ENCODE measurements at regions not wholly inside any gene's neighbourhood (a gene's known extent, or its start where the extent isn't known, plus 50 kb on each side); places are given as distances from the start of the nearest gene placed in this dataset.

GRCh38 chr4:175469514-175469913 is 342.6 kb downstream of the GPM6A start:
- Mint-ChIP-seq H3K27ac (no peak overlapping the region), H3K27me3 (ENCODE audit: low read depth in 2 of 2) (no peaks in the 10 kb centered on the region), H3K36me3 (no peaks in the 10 kb centered on the region), H3K4me3 (no peak overlapping the region), H3K9me3 (peaks cover 14 to 23% of the 10 kb centered on the region in 2 donors), H3K4me1 (no peaks in the 10 kb centered on the region)
- no peaks in the 10 kb centered on the region for H3K36me3 ChIP-seq (ENCODE audit: control insufficient read depth, insufficient read depth, low read length)
- no peaks in the 10 kb centered on the region for H3K27me3 ChIP-seq (ENCODE audit: control insufficient read depth, insufficient read depth, low read length)
- TF ChIP-seq, protein P1, sequence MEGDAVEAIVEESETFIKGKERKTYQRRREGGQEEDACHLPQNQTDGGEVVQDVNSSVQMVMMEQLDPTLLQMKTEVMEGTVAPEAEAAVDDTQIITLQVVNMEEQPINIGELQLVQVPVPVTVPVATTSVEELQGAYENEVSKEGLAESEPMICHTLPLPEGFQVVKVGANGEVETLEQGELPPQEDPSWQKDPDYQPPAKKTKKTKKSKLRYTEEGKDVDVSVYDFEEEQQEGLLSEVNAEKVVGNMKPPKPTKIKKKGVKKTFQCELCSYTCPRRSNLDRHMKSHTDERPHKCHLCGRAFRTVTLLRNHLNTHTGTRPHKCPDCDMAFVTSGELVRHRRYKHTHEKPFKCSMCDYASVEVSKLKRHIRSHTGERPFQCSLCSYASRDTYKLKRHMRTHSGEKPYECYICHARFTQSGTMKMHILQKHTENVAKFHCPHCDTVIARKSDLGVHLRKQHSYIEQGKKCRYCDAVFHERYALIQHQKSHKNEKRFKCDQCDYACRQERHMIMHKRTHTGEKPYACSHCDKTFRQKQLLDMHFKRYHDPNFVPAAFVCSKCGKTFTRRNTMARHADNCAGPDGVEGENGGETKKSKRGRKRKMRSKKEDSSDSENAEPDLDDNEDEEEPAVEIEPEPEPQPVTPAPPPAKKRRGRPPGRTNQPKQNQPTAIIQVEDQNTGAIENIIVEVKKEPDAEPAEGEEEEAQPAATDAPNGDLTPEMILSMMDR (IDR thresholded peaks at IDR 0.05) = no peak
- peaks cover 7% of the 10 kb centered on the region for H3K9me3 ChIP-seq (ENCODE audit: control insufficient read depth, insufficient read depth, low read length)
- no peak overlapping the region for H3K27ac ChIP-seq (ENCODE audit: low read length)
- H3K4me3 ChIP-seq (ENCODE audit: low read length) = no peak overlapping the region
- 93% methylated on average over 2 of the region's 2 CpGs for WGBS (ENCODE audit: insufficient coverage)
- no peak for ATAC-seq
- intact Hi-C loops (cut with micrococcal nuclease) = no loop called here
- H3K4me1 ChIP-seq (ENCODE audit: control insufficient read depth, insufficient read depth, low read length) = no peaks in the 10 kb centered on the region
- no peak for DNase-seq

- 87% methylated on average over 1 of the region's 1 CpG for WGBS (ENCODE audit: insufficient coverage)
- H3K4me3 ChIP-seq (ENCODE audit: low read length) = no peak overlapping the region
- no peaks in the 10 kb centered on the region for H3K36me3 ChIP-seq (ENCODE audit: control insufficient read depth, insufficient read depth, low read length)
- H3K27me3 Mint-ChIP-seq (ENCODE audit: low read depth in 2 of 2) = no peaks in the 10 kb centered on the region
- H3K4me3 Mint-ChIP-seq = no peak overlapping the region
- H3K4me1 Mint-ChIP-seq = no peaks in the 10 kb centered on the region
- H3K4me1 ChIP-seq (ENCODE audit: control insufficient read depth, insufficient read depth, low read length) = no peaks in the 10 kb centered on the region
- intact Hi-C loops (cut with micrococcal nuclease) = no loop called here
- TF ChIP-seq, protein P1 (IDR thresholded peaks at IDR 0.05) = no peak
- H3K9me3 Mint-ChIP-seq = peaks cover 14 to 22% of the 10 kb centered on the region in 2 donors
- H3K27me3 ChIP-seq (ENCODE audit: control insufficient read depth, insufficient read depth, low read length) = no peaks in the 10 kb centered on the region
- no peak for DNase-seq
- H3K27ac ChIP-seq (ENCODE audit: low read length) = no peak overlapping the region
- ATAC-seq = no peak
- H3K9me3 ChIP-seq (ENCODE audit: control insufficient read depth, insufficient read depth, low read length) = peaks cover 7% of the 10 kb centered on the region
- H3K36me3 Mint-ChIP-seq = no peaks in the 10 kb centered on the region
- no peak overlapping the region for H3K27ac Mint-ChIP-seq
Measured at GRCh38 chr4:175470131-175470530, 341.9 kb downstream of the GPM6A start.

DNA sequence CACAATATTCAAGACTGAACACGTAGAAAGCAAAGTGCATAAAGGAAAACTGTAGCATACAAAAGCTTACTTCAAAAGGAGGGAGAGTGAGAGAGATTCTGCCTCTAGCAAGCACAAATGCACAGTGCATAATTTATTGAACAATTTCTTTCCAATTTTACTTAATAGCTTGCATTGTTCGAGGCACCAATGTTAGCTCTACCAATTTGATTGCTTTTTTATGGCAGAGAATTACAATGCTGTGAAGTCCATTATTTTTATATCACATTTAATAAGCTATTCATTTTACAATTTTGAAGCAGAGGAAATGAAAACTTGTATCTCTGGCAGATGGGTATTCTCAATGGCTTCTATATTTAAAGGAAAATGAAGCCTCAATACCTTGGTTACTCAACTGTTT is 331.7 kb downstream of the GPM6A start:
- peaks cover 8 to 10% of the 10 kb centered on the region in 2 donors for H3K9me3 Mint-ChIP-seq
- H3K27ac Mint-ChIP-seq = no peak overlapping the region
- intact Hi-C loops (cut with micrococcal nuclease) = no loop called here
- H3K9me3 ChIP-seq (ENCODE audit: control insufficient read depth, insufficient read depth, low read length) = no peaks in the 10 kb centered on the region
- 0% methylated on average over 1 of the region's 2 CpGs for WGBS (ENCODE audit: insufficient coverage)
- TF ChIP-seq, protein P1 (IDR thresholded peaks at IDR 0.05) = no peak
- no peaks in the 10 kb centered on the region for H3K27me3 ChIP-seq (ENCODE audit: control insufficient read depth, insufficient read depth, low read length)
- DNase-seq = no peak
- H3K4me3 Mint-ChIP-seq = no peak overlapping the region
- H3K27me3 Mint-ChIP-seq (ENCODE audit: low read depth in 2 of 2) = no peaks in the 10 kb centered on the region
- no peak overlapping the region for H3K27ac ChIP-seq (ENCODE audit: low read length)
- no peaks in the 10 kb centered on the region for H3K36me3 Mint-ChIP-seq
- H3K4me1 ChIP-seq (ENCODE audit: control insufficient read depth, insufficient read depth, low read length) = no peaks in the 10 kb centered on the region
- no peaks in the 10 kb centered on the region for H3K4me1 Mint-ChIP-seq
- no peak overlapping the region for H3K4me3 ChIP-seq (ENCODE audit: low read length)
- no peak for ATAC-seq
- no peaks in the 10 kb centered on the region for H3K36me3 ChIP-seq (ENCODE audit: control insufficient read depth, insufficient read depth, low read length)

- H3K9me3 ChIP-seq (ENCODE audit: control insufficient read depth, insufficient read depth, low read length) = peaks cover 13% of the 10 kb centered on the region
- no peaks in the 10 kb centered on the region for H3K27me3 ChIP-seq (ENCODE audit: control insufficient read depth, insufficient read depth, low read length)
- H3K9me3 Mint-ChIP-seq = peaks cover 6 to 19% of the 10 kb centered on the region in 2 donors
- H3K27ac Mint-ChIP-seq = no peak overlapping the region
- no peak overlapping the region for H3K4me3 Mint-ChIP-seq
- intact Hi-C loops (cut with micrococcal nuclease) = no loop called here
- ATAC-seq = no peak
- TF ChIP-seq, protein P1 (IDR thresholded peaks at IDR 0.05) = no peak
- H3K27ac ChIP-seq (ENCODE audit: low read length) = no peak overlapping the region
- no peak for DNase-seq
- WGBS (ENCODE audit: insufficient coverage) = 95% methylated on average over 5 of the region's 5 CpGs
- no peaks in the 10 kb centered on the region for H3K4me1 Mint-ChIP-seq
- H3K27me3 Mint-ChIP-seq (ENCODE audit: low read depth in 2 of 2) = no peaks in the 10 kb centered on the region
- no peaks in the 10 kb centered on the region for H3K36me3 ChIP-seq (ENCODE audit: control insufficient read depth, insufficient read depth, low read length)
- H3K4me3 ChIP-seq (ENCODE audit: low read length) = no peak overlapping the region
- H3K4me1 ChIP-seq (ENCODE audit: control insufficient read depth, insufficient read depth, low read length) = no peaks in the 10 kb centered on the region
- peaks cover 2% of the 10 kb centered on the region for H3K36me3 Mint-ChIP-seq
Measured at GRCh38 chr4:175499735-175500352, 312.2 kb downstream of the GPM6A start.

Data from natural killer cell (primary cell).